Hepatocyte (in vitro differentiated cells): ENCODE measurements at regions not wholly inside any gene's neighbourhood (a gene's known extent, or its start where the extent isn't known, plus 50 kb on each side); places are given as distances from the start of the nearest gene placed in this dataset.

ENCODE experiments used
- CTCF ChIP-seq: fragments of 200-600 bp; sonication (generic); IDR thresholded peaks from 2 replicates; pipeline ENCODE4 v1.5.1; 2016; ENCODE audit warnings: antibody characterized with exemption, mild to moderate bottlenecking; ENCODE audit not compliant: poor library complexity
- EZH2phosphoT487 ChIP-seq: fragments of 200-600 bp; sonication (generic); IDR thresholded peaks from one replicate; pipeline ENCODE4 v1.6.1; 2018; ENCODE audit warnings: antibody characterized with exemption, mild to moderate bottlenecking, low read depth, moderate library complexity; ENCODE audit not compliant: unreplicated experiment, severe bottlenecking

- TF ChIP-seq EZH2phosphoT487 (no peak), CTCF (no peak)
Measured at GRCh38 chr2:157989227-157989626, 112.4 kb upstream of the UPP2 start.
